CD4-positive, CD25-positive, alpha-beta regulatory T cell (primary cell): ENCODE measurements at regions not wholly inside any gene's neighbourhood (a gene's known extent, or its start where the extent isn't known, plus 50 kb on each side); places are given as distances from the start of the nearest gene placed in this dataset.

Source experiments
- ATAC-seq, 2 donors: fragments of 150-1000 bp; cut with Tn5 transposase; one replicate each; pipeline ENCODE4 v1.10.0; 2021; ENCODE audit warnings: low read depth in 2 of 2, moderate number of reproducible peaks in 2 of 2, moderate library complexity in 1 of 2
- DNase-seq, 3 donors: peaks; one replicate each; pipeline versions ENCODE4 v3.0.0 to v3.0.0-alpha.2; 2012 to 2022; ENCODE audit warnings: mixed read lengths in 1 of 3
- H3K27ac ChIP-seq: one replicate; pipeline ENCODE4 v1.7.0; 2013; ENCODE audit warnings: mild to moderate bottlenecking, low read length; ENCODE audit not compliant: insufficient read depth, poor library complexity, severe bottlenecking
- H3K27me3 ChIP-seq: one replicate; pipeline ENCODE4 v1.7.0; 2013; ENCODE audit warnings: low read length; ENCODE audit not compliant: control insufficient read depth, insufficient read depth
- H3K36me3 ChIP-seq: one replicate; pipeline ENCODE4 v1.7.0; 2013; ENCODE audit warnings: mild to moderate bottlenecking, low read length, moderate library complexity; ENCODE audit not compliant: control insufficient read depth, insufficient read depth
- H3K4me1 ChIP-seq: 2 replicates; pipeline ENCODE4 v1.7.0; 2013; ENCODE audit warnings: mild to moderate bottlenecking, low read length; ENCODE audit not compliant: insufficient read depth, control insufficient read depth, poor library complexity, severe bottlenecking
- H3K4me3 ChIP-seq: one replicate; pipeline ENCODE4 v1.7.0; 2013; ENCODE audit warnings: low read depth, mild to moderate bottlenecking, low read length, moderate library complexity
- H3K9me3 ChIP-seq, 2 experiments: 1 replicate in 1 of 2; 2 replicates in 1 of 2; pipeline ENCODE4 v1.7.0; 2013; ENCODE audit warnings: low read length in 2 of 2, mild to moderate bottlenecking in 1 of 2, moderate library complexity in 1 of 2; ENCODE audit not compliant: control insufficient read depth in 2 of 2
- H3K27ac Mint-ChIP-seq, 3 donors: one replicate each; pipeline ENCODE4 v1.8.0; 2020 to 2022; ENCODE audit warnings: mild to moderate bottlenecking in 3 of 3, mixed read lengths in 3 of 3, moderate library complexity in 2 of 3
- H3K27me3 Mint-ChIP-seq: one replicate; pipeline ENCODE4 v1.8.0; 2022; ENCODE audit warnings: mild to moderate bottlenecking, mixed read lengths
- H3K36me3 Mint-ChIP-seq: one replicate; pipeline ENCODE4 v1.8.0; 2020; ENCODE audit warnings: mixed read lengths
- H3K4me1 Mint-ChIP-seq, 4 donors: one replicate each; pipeline ENCODE4 v1.8.0; 2020 to 2022; ENCODE audit warnings: mixed read lengths in 4 of 4, mild to moderate bottlenecking in 1 of 4
- H3K4me3 Mint-ChIP-seq, 4 donors: one replicate each; pipeline ENCODE4 v1.8.0; 2020 to 2022; ENCODE audit warnings: mild to moderate bottlenecking in 4 of 4, mixed read lengths in 4 of 4, moderate library complexity in 3 of 4
- H3K9me3 Mint-ChIP-seq, 7 donors: one replicate each; pipeline ENCODE4 v1.8.0; 2020 to 2022; ENCODE audit warnings: mixed read lengths in 7 of 7, mild to moderate bottlenecking in 3 of 7, moderate library complexity in 2 of 7

DNA sequence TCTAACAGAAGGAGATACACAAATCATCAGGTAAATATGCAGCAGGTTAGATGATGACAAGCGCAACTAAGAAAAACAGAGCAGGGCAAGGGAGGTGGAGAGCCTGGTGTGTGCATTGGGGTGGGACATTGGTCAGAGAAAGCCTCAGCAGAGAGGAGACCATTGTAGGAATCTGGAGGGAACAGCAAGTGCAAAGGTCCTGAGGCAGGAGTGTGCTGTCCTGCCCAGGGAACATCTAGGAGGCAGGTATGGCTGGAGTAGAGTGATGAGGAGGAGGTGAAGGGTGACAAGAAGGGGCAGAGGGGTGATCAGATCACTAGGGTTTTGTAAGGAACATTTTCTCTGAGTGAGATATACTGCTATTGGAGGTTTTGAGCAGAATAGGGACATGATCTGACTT lies 90.1 kb downstream of the NCR2 start:
- DNase-seq, result no peak
- peaks cover 23% of the 10 kb centered on the region for H3K4me1 ChIP-seq
- peaks cover 22% of the 10 kb centered on the region for H3K27me3 Mint-ChIP-seq
- H3K27ac Mint-ChIP-seq, result no peak overlapping the region
- no peak overlapping the region for H3K27ac ChIP-seq
- no peaks in the 10 kb centered on the region for H3K36me3 ChIP-seq
- no peak overlapping the region for H3K4me3 Mint-ChIP-seq
- H3K4me1 Mint-ChIP-seq, result peaks cover 0 to 11% (median 4%) of the 10 kb centered on the region in 4 donors
- H3K9me3 Mint-ChIP-seq, result peaks cover 0 to 4% (median 0%) of the 10 kb centered on the region in 7 donors
- no peak overlapping the region for H3K4me3 ChIP-seq
- no peak for ATAC-seq
- H3K27me3 ChIP-seq, result peaks cover 30% of the 10 kb centered on the region
- no peaks in the 10 kb centered on the region for H3K9me3 ChIP-seq
- no peaks in the 10 kb centered on the region for H3K36me3 Mint-ChIP-seq

DNA sequence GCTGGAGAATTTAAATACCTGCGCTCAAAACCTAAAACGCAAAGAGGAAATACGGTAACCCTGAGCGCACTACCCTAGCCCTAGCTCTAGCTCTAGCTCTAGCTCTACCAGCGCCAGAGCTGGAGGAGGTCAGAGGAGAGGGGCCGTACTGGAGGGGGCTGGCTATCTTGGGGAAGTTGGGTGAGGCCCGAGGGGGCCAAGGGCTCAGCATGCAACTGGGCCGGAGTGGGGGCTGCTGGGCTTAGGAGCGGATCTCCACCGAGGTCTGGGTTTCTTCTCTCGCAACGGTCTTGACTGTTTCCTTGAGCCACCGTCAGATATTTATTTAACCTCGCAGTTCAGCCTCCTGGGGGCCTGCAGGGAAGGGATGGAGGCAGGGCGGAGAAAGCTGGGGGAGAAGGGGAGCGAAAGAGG lies 91.0 kb downstream of the NCR2 start:
- Mint-ChIP-seq H3K4me1 (peaks cover 0 to 11% (median 4%) of the 10 kb centered on the region in 4 donors), H3K36me3 (no peaks in the 10 kb centered on the region), H3K9me3 (peaks cover 0 to 4% (median 0%) of the 10 kb centered on the region in 7 donors), H3K4me3 (no peak overlapping the region), H3K27ac (no peak overlapping the region), H3K27me3 (peaks cover 31% of the 10 kb centered on the region)
- Histone ChIP-seq H3K36me3 (no peaks in the 10 kb centered on the region), H3K9me3 (no peaks in the 10 kb centered on the region), H3K27ac (no peak overlapping the region), H3K4me1 (peaks cover 23% of the 10 kb centered on the region), H3K27me3 (peaks cover 29% of the 10 kb centered on the region), H3K4me3 (no peak overlapping the region)
- ATAC-seq (no peak), DNase-seq (peak in 2 of 3 donors; percentile 12 to 41)

DNA sequence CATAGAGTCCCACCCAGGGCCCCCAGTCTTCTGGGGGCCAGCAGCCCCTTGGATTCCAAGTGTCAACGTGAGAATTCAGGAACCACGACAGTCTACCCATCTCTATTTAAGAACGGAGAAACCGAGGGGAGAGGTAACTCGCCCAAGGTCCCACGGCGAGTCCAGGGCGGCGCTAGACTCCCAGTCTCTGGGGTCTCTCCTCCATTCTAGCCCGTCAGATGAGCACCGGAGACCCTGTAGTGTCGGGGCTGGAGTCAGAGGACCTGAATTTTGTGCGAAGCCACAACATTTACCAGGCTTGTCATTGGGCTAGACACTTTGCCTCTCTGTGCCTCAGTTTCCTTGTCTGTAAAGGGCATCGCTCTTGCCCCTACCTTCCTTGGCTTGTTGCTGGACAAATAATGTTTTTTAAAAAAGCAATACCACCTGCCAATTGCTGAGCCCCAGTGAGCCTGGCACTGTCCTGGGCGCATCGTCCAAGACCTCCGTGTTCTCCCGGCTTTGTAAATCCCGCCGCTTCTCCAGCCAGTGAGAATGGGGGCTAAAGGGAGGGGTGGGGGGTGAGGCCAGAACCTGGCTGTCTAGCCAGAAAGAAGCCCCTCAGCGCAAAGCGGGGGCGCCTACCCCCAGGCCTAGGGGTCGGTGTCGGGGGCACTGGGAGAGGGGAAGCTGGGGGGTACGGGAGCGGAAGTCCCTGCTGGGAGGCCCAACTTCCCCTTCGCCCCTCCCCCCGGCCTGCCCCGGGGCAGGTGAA lies 91.7 kb downstream of the NCR2 start:
- Mint-ChIP-seq H3K36me3 (no peaks in the 10 kb centered on the region), H3K9me3 (peaks cover 0 to 2% (median 0%) of the 10 kb centered on the region in 7 donors), H3K4me3 (peak overlapping the region in 1 of 4 donors; percentile 51), H3K27me3 (peaks cover 32% of the 10 kb centered on the region), H3K4me1 (peaks cover 0 to 11% (median 4%) of the 10 kb centered on the region in 4 donors), H3K27ac (no peak overlapping the region)
- Histone ChIP-seq H3K4me1 (peaks cover 23% of the 10 kb centered on the region), H3K4me3 (no peak overlapping the region), H3K36me3 (no peaks in the 10 kb centered on the region), H3K27ac (no peak overlapping the region), H3K9me3 (no peaks in the 10 kb centered on the region), H3K27me3 (peaks cover 28% of the 10 kb centered on the region)
- DNase-seq (no peak), ATAC-seq (no peak)

DNA sequence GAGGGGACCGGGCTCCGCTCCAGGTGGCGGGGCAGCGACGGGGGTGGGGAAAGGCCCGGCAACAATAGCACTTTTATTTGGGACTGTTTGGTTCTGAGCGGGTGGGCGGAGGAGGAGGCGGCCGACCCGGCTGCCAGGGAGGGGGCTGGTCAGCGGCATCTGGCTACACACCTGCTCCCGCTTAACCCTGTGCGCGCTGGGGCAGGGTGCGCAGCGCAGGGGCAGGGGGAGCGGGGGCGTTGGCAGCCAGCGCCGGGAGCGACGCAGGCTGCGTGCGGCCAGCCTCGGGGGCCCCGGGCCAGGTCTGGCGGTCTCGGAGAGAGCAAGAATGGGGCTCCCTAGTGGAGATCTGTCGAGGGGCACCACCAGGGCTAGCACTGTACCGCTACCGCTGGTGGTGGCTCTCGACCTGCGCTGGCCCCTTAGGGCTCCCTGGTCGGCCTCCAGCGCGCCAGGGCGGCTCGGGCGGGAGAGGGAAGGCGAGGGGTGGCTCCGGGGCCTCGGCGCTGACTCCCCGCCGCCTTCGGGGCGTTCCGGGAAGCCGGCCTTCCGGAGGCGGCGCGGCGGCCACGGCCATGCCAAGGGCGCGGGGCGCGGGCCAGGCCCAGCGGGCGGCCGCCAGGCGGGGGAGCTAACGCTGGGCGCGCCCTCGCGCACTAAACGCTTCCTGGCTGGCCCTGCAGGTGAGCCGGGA lies 92.4 kb downstream of the NCR2 start:
- no peak for DNase-seq
- no peak overlapping the region for H3K4me3 ChIP-seq
- peaks cover 28% of the 10 kb centered on the region for H3K27me3 ChIP-seq

DNA sequence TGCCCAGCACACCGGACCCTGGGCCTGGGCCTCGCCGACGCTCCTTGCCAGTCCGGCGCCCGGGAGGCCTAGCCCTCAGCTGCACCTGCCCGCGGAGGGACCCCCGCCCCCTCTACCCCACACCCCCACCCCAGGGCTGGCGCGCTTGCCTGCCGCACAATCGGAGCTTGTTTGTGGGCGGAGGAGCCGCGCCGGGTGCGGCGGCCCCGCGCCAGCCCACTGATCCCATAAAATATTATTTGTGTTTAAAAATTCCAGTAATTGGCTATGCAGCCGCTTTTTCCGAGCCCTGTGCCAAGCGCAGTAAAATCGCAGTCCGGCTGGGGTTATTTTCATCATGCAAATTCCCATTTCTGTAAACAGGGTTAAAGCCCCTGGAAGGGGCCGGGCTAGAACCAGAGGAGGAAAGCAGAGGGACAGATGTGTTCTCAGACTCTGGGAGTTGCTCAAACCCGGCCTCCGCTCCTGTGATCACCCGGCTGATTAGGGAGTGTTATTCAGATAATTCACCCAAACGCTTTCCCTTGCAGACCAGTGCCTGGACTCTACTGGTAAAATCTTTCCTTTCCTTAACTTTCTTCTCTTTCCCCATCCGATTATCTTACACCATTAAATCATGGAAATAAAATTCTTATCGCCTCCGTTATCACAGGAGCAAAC lies 93.1 kb downstream of the NCR2 start:
- Histone ChIP-seq H3K27ac (no peak overlapping the region), H3K36me3 (no peaks in the 10 kb centered on the region), H3K9me3 (no peaks in the 10 kb centered on the region), H3K4me3 (no peak overlapping the region), H3K27me3 (peaks cover 28% of the 10 kb centered on the region), H3K4me1 (peaks cover 23% of the 10 kb centered on the region)
- ATAC-seq (no peak), DNase-seq (no peak)
- H3K36me3 Mint-ChIP-seq, result peaks cover under 1% of the 10 kb centered on the region
- peaks cover 0 to 11% (median 4%) of the 10 kb centered on the region in 4 donors for H3K4me1 Mint-ChIP-seq
- peak overlapping the region in 2 of 4 donors; percentile 33 to 49 for H3K4me3 Mint-ChIP-seq
- H3K9me3 Mint-ChIP-seq, result peaks cover 0 to 1% (median 0%) of the 10 kb centered on the region in 7 donors
- H3K27me3 Mint-ChIP-seq, result peaks cover 37% of the 10 kb centered on the region
- H3K27ac Mint-ChIP-seq, result no peak overlapping the region

More for the DNA sequence above, 92.4 kb downstream of the NCR2 start:
- Histone ChIP-seq H3K27ac (no peak overlapping the region), H3K4me1 (peaks cover 23% of the 10 kb centered on the region), H3K36me3 (no peaks in the 10 kb centered on the region), H3K9me3 (no peaks in the 10 kb centered on the region)
- Mint-ChIP-seq H3K4me3 (no peak overlapping the region), H3K4me1 (peaks cover 0 to 11% (median 4%) of the 10 kb centered on the region in 4 donors), H3K27me3 (peaks cover 35% of the 10 kb centered on the region), H3K9me3 (peaks cover 0 to 2% (median 0%) of the 10 kb centered on the region in 7 donors), H3K27ac (no peak overlapping the region), H3K36me3 (no peaks in the 10 kb centered on the region)
- no peak for ATAC-seq

DNA sequence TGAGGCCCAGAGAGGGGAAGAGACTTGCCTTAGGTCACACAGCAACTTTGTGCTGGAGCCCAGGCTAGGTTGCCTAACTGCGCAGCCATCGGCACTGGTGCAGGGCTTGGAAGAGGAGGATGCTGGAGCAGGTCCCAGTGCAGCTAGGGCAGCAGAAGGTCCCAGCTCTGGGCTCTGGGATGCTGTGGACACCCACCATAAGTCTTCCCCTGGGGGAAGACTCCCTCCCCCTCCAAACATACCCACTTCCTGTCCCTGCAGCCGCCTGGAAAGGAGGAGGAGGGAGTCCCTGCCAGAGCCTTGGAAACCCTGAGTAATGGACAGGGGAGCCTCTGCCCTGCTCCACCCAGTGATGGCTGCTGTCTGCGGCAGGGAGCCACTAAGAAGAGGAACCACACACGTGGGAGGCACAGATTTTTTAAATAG lies 93.6 kb downstream of the NCR2 start:
- H3K9me3 Mint-ChIP-seq, result peaks cover 0 to 3% (median 0%) of the 10 kb centered on the region in 7 donors
- H3K27me3 ChIP-seq, result peaks cover 28% of the 10 kb centered on the region
- no peaks in the 10 kb centered on the region for H3K9me3 ChIP-seq
- H3K4me3 Mint-ChIP-seq, result peak overlapping the region in 2 of 4 donors; percentile 33 to 49
- H3K27ac Mint-ChIP-seq, result no peak overlapping the region
- peaks cover 23% of the 10 kb centered on the region for H3K4me1 ChIP-seq
- DNase-seq (no peak), ATAC-seq (no peak)
- no peak overlapping the region for H3K27ac ChIP-seq
- peaks cover 3% of the 10 kb centered on the region for H3K36me3 Mint-ChIP-seq
- no peak overlapping the region for H3K4me3 ChIP-seq
- H3K36me3 ChIP-seq, result no peaks in the 10 kb centered on the region
- H3K27me3 Mint-ChIP-seq, result peaks cover 37% of the 10 kb centered on the region
- H3K4me1 Mint-ChIP-seq, result peaks cover 0 to 11% (median 4%) of the 10 kb centered on the region in 4 donors

DNA sequence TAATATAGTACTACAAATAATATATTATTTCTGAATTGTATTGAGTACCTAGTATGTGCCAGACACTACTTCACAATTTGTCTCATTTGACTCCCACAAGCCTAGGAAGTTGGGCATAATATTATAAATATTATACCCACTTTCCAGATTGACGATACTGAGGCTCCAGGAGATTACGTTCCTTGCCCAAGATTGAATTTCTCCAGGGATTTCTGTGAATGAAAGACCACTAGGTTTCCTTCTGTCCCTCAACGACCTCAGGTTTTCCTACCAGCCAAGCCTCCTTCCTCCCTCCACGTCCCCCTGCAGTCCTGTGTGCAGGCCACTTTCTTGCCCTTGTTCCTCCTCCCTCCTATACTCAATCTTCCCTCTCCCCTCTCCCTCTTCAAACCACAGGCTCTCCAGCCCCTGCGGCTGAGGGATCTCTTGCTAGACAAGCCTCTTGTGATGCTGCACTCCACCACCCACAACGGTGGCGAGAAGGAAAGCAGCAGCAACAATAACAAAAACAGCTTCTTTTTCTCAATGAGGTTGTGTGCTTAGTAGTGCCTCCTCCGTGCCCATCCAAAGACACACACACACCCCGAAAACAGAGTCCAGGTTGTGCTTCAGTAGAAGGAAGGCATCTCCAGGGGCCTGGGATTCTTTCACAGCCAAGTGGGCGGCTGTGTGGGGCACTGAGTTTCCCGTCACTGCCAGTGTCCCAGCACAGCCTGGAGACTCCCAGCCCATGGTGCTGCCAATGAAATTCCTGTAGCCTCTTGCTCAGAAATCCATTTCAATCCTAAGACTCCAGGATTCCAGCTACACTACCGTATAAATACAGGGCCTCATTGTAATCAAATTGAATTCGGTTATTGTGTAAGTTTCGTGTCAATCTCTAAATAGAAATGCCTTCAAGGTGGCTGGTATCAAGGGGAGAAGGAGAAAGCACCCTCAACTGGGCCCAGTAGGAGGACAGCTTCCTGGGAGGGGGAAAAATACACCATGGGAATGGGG lies 94.4 kb downstream of the NCR2 start:
- Mint-ChIP-seq H3K4me1 (peaks cover 0 to 11% (median 4%) of the 10 kb centered on the region in 4 donors), H3K27me3 (peaks cover 37% of the 10 kb centered on the region), H3K27ac (no peak overlapping the region), H3K4me3 (peak overlapping the region in 1 of 4 donors; percentile 62), H3K36me3 (peaks cover 3% of the 10 kb centered on the region), H3K9me3 (peaks cover 0 to 3% (median 0%) of the 10 kb centered on the region in 7 donors)
- Histone ChIP-seq H3K9me3 (no peaks in the 10 kb centered on the region), H3K36me3 (no peaks in the 10 kb centered on the region), H3K27me3 (peaks cover 28% of the 10 kb centered on the region), H3K27ac (no peak overlapping the region), H3K4me3 (no peak overlapping the region), H3K4me1 (peaks cover 23% of the 10 kb centered on the region)
- DNase-seq (no peak), ATAC-seq (no peak)
